Effector memory CD4-positive, alpha-beta T cell (primary cell): ENCODE measurements at regions not wholly inside any gene's neighbourhood (a gene's known extent, or its start where the extent isn't known, plus 50 kb on each side); places are given as distances from the start of the nearest gene placed in this dataset.

Source experiments
- DNase-seq, 3 donors: peaks; one replicate each; pipeline ENCODE4 v3.0.0-alpha.2; 2020
- H3K27ac ChIP-seq: 2 replicates; pipeline ENCODE4 v1.7.0; 2013; ENCODE audit warnings: mild to moderate bottlenecking, low read length, moderate library complexity; ENCODE audit not compliant: insufficient read depth, poor library complexity, severe bottlenecking
- H3K27me3 ChIP-seq: replicated peaks from 2 replicates; pipeline ENCODE4 v1.7.0; 2013; ENCODE audit warnings: mild to moderate bottlenecking, low read length; ENCODE audit not compliant: insufficient read depth, control insufficient read depth, poor library complexity, severe bottlenecking
- H3K36me3 ChIP-seq: 2 replicates; pipeline ENCODE4 v1.7.0; 2013; ENCODE audit warnings: mild to moderate bottlenecking, low read length, moderate library complexity; ENCODE audit not compliant: control insufficient read depth, insufficient read depth
- H3K4me1 ChIP-seq: 2 replicates; pipeline ENCODE4 v1.7.0; 2013; ENCODE audit warnings: low read length, mild to moderate bottlenecking; ENCODE audit not compliant: control insufficient read depth, insufficient read depth, poor library complexity, severe bottlenecking
- H3K4me3 ChIP-seq: 2 replicates; pipeline ENCODE4 v1.7.0; 2013; ENCODE audit warnings: low read length, low read depth, mild to moderate bottlenecking; ENCODE audit not compliant: insufficient read depth, poor library complexity, severe bottlenecking
- H3K9me3 ChIP-seq: 2 replicates; pipeline ENCODE4 v1.7.0; 2013; ENCODE audit warnings: mild to moderate bottlenecking, low read length, moderate library complexity; ENCODE audit not compliant: control insufficient read depth

- Histone ChIP-seq H3K27ac (no peak overlapping the region), H3K4me1 (peaks cover 10% of the 10 kb centered on the region), H3K4me3 (no peak overlapping the region)
Measured at GRCh38 chr21:35219291-35219690, 170.2 kb upstream of the RUNX1 start.

GRCh38 chr21:35217504-35218060 is 168.5 kb upstream of the RUNX1 start:
- H3K36me3 ChIP-seq = no peaks in the 10 kb centered on the region
- H3K27ac ChIP-seq = no peak overlapping the region
- H3K4me1 ChIP-seq = peaks cover 6% of the 10 kb centered on the region
- no peaks in the 10 kb centered on the region for H3K27me3 ChIP-seq
- no peak overlapping the region for H3K4me3 ChIP-seq
- no peaks in the 10 kb centered on the region for H3K9me3 ChIP-seq
- no peak for DNase-seq

More at GRCh38 chr21:35219291-35219690, 170.2 kb upstream of the RUNX1 start:
- no peaks in the 10 kb centered on the region for H3K9me3 ChIP-seq
- no peaks in the 10 kb centered on the region for H3K36me3 ChIP-seq
- no peak for DNase-seq
- no peaks in the 10 kb centered on the region for H3K27me3 ChIP-seq

GRCh38 chr21:35216996-35217395 is 167.9 kb upstream of the RUNX1 start:
- DNase-seq = no peak
- H3K9me3 ChIP-seq = no peaks in the 10 kb centered on the region
- no peaks in the 10 kb centered on the region for H3K27me3 ChIP-seq
- H3K36me3 ChIP-seq = no peaks in the 10 kb centered on the region
- H3K27ac ChIP-seq = no peak overlapping the region
- H3K4me1 ChIP-seq = peaks cover under 1% of the 10 kb centered on the region
- no peak overlapping the region for H3K4me3 ChIP-seq

- no peaks in the 10 kb centered on the region for H3K36me3 ChIP-seq
- no peak for DNase-seq
- no peaks in the 10 kb centered on the region for H3K4me1 ChIP-seq
- H3K9me3 ChIP-seq = no peaks in the 10 kb centered on the region
- H3K27me3 ChIP-seq = no peaks in the 10 kb centered on the region
- H3K27ac ChIP-seq = no peak overlapping the region
- no peak overlapping the region for H3K4me3 ChIP-seq
Measured at GRCh38 chr21:35215870-35216269, 166.8 kb upstream of the RUNX1 start.

- no peaks in the 10 kb centered on the region for H3K9me3 ChIP-seq
- no peaks in the 10 kb centered on the region for H3K4me1 ChIP-seq
- no peaks in the 10 kb centered on the region for H3K27me3 ChIP-seq
- no peaks in the 10 kb centered on the region for H3K36me3 ChIP-seq
- no peak for DNase-seq
- H3K4me3 ChIP-seq = no peak overlapping the region
- no peak overlapping the region for H3K27ac ChIP-seq
Measured at GRCh38 chr21:35212393-35213127, 163.5 kb upstream of the RUNX1 start.

GRCh38 chr21:35211782-35212181 is 162.7 kb upstream of the RUNX1 start:
- no peak overlapping the region for H3K27ac ChIP-seq
- no peaks in the 10 kb centered on the region for H3K4me1 ChIP-seq
- DNase-seq = no peak
- no peaks in the 10 kb centered on the region for H3K9me3 ChIP-seq
- no peak overlapping the region for H3K4me3 ChIP-seq
- no peaks in the 10 kb centered on the region for H3K27me3 ChIP-seq
- no peaks in the 10 kb centered on the region for H3K36me3 ChIP-seq

- no peak overlapping the region for H3K4me3 ChIP-seq
- no peak overlapping the region for H3K27ac ChIP-seq
- H3K9me3 ChIP-seq = no peaks in the 10 kb centered on the region
- H3K36me3 ChIP-seq = no peaks in the 10 kb centered on the region
- DNase-seq = no peak
- no peaks in the 10 kb centered on the region for H3K27me3 ChIP-seq
- no peaks in the 10 kb centered on the region for H3K4me1 ChIP-seq
Measured at GRCh38 chr21:35210093-35210492, 161.0 kb upstream of the RUNX1 start.

- Histone ChIP-seq H3K4me1 (peaks cover 4% of the 10 kb centered on the region), H3K36me3 (no peaks in the 10 kb centered on the region), H3K27ac (no peak overlapping the region), H3K9me3 (no peaks in the 10 kb centered on the region), H3K27me3 (no peaks in the 10 kb centered on the region), H3K4me3 (no peak overlapping the region)
- no peak for DNase-seq
Measured at GRCh38 chr21:35208810-35209517, 159.9 kb upstream of the RUNX1 start.

GRCh38 chr21:35208104-35208503 is 159.0 kb upstream of the RUNX1 start:
- H3K4me3 ChIP-seq = no peak overlapping the region
- no peaks in the 10 kb centered on the region for H3K27me3 ChIP-seq
- H3K36me3 ChIP-seq = no peaks in the 10 kb centered on the region
- H3K27ac ChIP-seq = no peak overlapping the region
- DNase-seq = no peak
- peaks cover 4% of the 10 kb centered on the region for H3K4me1 ChIP-seq
- no peaks in the 10 kb centered on the region for H3K9me3 ChIP-seq

- no peaks in the 10 kb centered on the region for H3K36me3 ChIP-seq
- H3K4me3 ChIP-seq = no peak overlapping the region
- peaks cover 4% of the 10 kb centered on the region for H3K4me1 ChIP-seq
- H3K27ac ChIP-seq = no peak overlapping the region
- no peaks in the 10 kb centered on the region for H3K9me3 ChIP-seq
- H3K27me3 ChIP-seq = no peaks in the 10 kb centered on the region
- no peak for DNase-seq
Measured at GRCh38 chr21:35207322-35207721, 158.2 kb upstream of the RUNX1 start.
